Keratinocyte (primary cell): ENCODE measurements at regions not wholly inside any gene's neighbourhood (a gene's known extent, or its start where the extent isn't known, plus 50 kb on each side); places are given as distances from the start of the nearest gene placed in this dataset.

Experiments used
- DNase-seq: peaks from one replicate; pipeline ENCODE4 v3.0.0-alpha.2; 2011; ENCODE audit warnings: low read depth, missing footprints, low spot score
- FAIRE-seq: peaks from 2 replicates; lab custom pipeline; 2011; peaks lifted over from hg19 to GRCh38; lab: Jason Lieb, UNC
- H2AFZ ChIP-seq: 2 replicates; pipeline ENCODE4 v1.6.0; 2012; ENCODE audit warnings: low read length, control low read depth, inconsistent platforms; ENCODE audit not compliant: control insufficient read depth
- H3K27ac ChIP-seq: 2 replicates; pipeline ENCODE4 v1.5.1; 2011; ENCODE audit warnings: low read length; ENCODE audit not compliant: control insufficient read depth, insufficient read depth
- H3K27me3 ChIP-seq: 3 replicates; pipeline ENCODE4 v1.6.0; 2011; ENCODE audit warnings: low read length; ENCODE audit not compliant: control insufficient read depth, insufficient read depth; ENCODE audit errors: extremely low read depth
- H3K36me3 ChIP-seq, 2 experiments: 2 replicates in 1 of 2; 3 replicates in 1 of 2; pipeline ENCODE4 v1.5.1; 2011; ENCODE audit warnings: low read length in 2 of 2, mild to moderate bottlenecking in 1 of 2; ENCODE audit not compliant: control insufficient read depth in 2 of 2, insufficient read depth in 2 of 2; ENCODE audit errors: extremely low read depth in 1 of 2
- H3K4me1 ChIP-seq: 3 replicates; pipeline ENCODE4 v1.5.1; 2011; ENCODE audit warnings: low read length; ENCODE audit not compliant: control insufficient read depth, insufficient read depth; ENCODE audit errors: extremely low read depth
- H3K4me2 ChIP-seq: 3 replicates; pipeline ENCODE4 v1.6.0; 2011; ENCODE audit warnings: low read depth, low read length; ENCODE audit not compliant: control insufficient read depth, insufficient read depth; ENCODE audit errors: extremely low read depth
- H3K4me3 ChIP-seq, 3 experiments: fragments of 200-600 bp in 1 of 3; sonication (generic) in 1 of 3; 2 replicates in 2 of 3; 3 replicates in 1 of 3; pipeline ENCODE4 v1.5.1; 2011 to 2016; ENCODE audit warnings: low read length in 3 of 3, mild to moderate bottlenecking in 3 of 3, control low read depth in 2 of 3, inconsistent platforms in 1 of 3, low read depth in 1 of 3, mixed read lengths in 1 of 3, mixed run types in 1 of 3, moderate library complexity in 1 of 3; ENCODE audit not compliant: control insufficient read depth in 2 of 3, insufficient read depth in 2 of 3; ENCODE audit errors: extremely low read depth in 1 of 3
- H3K79me2 ChIP-seq: 2 replicates; pipeline ENCODE4 v1.6.0; 2012; ENCODE audit warnings: low read length; ENCODE audit not compliant: control insufficient read depth, insufficient read depth
- H3K9ac ChIP-seq: 3 replicates; pipeline ENCODE4 v1.6.0; 2011; ENCODE audit warnings: low read length; ENCODE audit not compliant: control insufficient read depth, insufficient read depth; ENCODE audit errors: extremely low read depth
- H3K9me1 ChIP-seq: 3 replicates; pipeline ENCODE4 v1.6.0; 2011; ENCODE audit warnings: low read length; ENCODE audit not compliant: control insufficient read depth, insufficient read depth; ENCODE audit errors: extremely low read depth
- H3K9me3 ChIP-seq: 2 replicates; pipeline ENCODE4 v1.5.1; 2012; ENCODE audit warnings: low read depth, low read length; ENCODE audit not compliant: control insufficient read depth
- H4K20me1 ChIP-seq: 3 replicates; pipeline ENCODE4 v1.6.0; 2011; ENCODE audit warnings: low read length; ENCODE audit not compliant: control insufficient read depth, insufficient read depth; ENCODE audit errors: extremely low read depth
- CTCF ChIP-seq, 3 experiments: IDR thresholded peaks in 1 of 3; conservative IDR thresholded peaks in 1 of 3; optimal IDR thresholded peaks in 1 of 3; 2 replicates in 2 of 3; 3 replicates in 1 of 3; pipeline versions ENCODE3 to v1.5.1; 2011; ENCODE audit warnings: low read length in 3 of 3, mild to moderate bottlenecking in 3 of 3, moderate library complexity in 2 of 3, control low read depth in 1 of 3, inconsistent platforms in 1 of 3; ENCODE audit not compliant: insufficient read depth in 2 of 3; ENCODE audit errors: extremely low read depth in 1 of 3
- EZH2 ChIP-seq: IDR thresholded peaks from one replicate; pipeline ENCODE4 v1.6.1; 2012; ENCODE audit warnings: inconsistent platforms, mild to moderate bottlenecking, low read length, moderate library complexity
- dilution Hi-C: fragments of 300-500 bp; cut with MboI; formaldehyde crosslinking; loops from one replicate; pipeline ENCODE4 v1.7.0; 2020; ENCODE audit warnings: low sequenced_read_pairs; ENCODE audit not compliant: extremely low pct_ligation_motif_present

- dilution Hi-C loops = no loop called here
- no peak overlapping the region for H3K27ac ChIP-seq
Measured at GRCh38 chr9:79193001-79193400, 378.8 kb upstream of the TLE4 start.

GRCh38 chr9:79193501-79194223 is 378.1 kb upstream of the TLE4 start:
- DNase-seq (no peak), FAIRE-seq (no peak)
- H3K9ac ChIP-seq = no peak overlapping the region
- no peaks in the 10 kb centered on the region for H3K9me1 ChIP-seq
- H3K4me3 ChIP-seq = no peak overlapping the region
- TF ChIP-seq EZH2 (no peak), CTCF (optimal IDR thresholded peaks at IDR 0.05 in 1 of 3, IDR thresholded peaks at IDR 0.05 in 1 of 3, conservative IDR thresholded peaks at IDR 0.05 in 1 of 3; ENCODE audit: extremely low read depth in 1 of 3, insufficient read depth in 2 of 3, low read length in 3 of 3) (no peak)
- H3K36me3 ChIP-seq = no peaks in the 10 kb centered on the region
- dilution Hi-C loops = no loop called here
- H3K4me1 ChIP-seq = no peaks in the 10 kb centered on the region
- H2AFZ ChIP-seq = no peak overlapping the region
- H4K20me1 ChIP-seq = no peaks in the 10 kb centered on the region
- no peaks in the 10 kb centered on the region for H3K27me3 ChIP-seq
- H3K9me3 ChIP-seq = no peaks in the 10 kb centered on the region
- H3K27ac ChIP-seq = no peak overlapping the region
- no peaks in the 10 kb centered on the region for H3K79me2 ChIP-seq
- H3K4me2 ChIP-seq = no peak overlapping the region

More at GRCh38 chr9:79193001-79193400, 378.8 kb upstream of the TLE4 start:
- Histone ChIP-seq H3K4me2 (no peak overlapping the region), H4K20me1 (no peaks in the 10 kb centered on the region), H3K27me3 (no peaks in the 10 kb centered on the region), H2AFZ (no peak overlapping the region), H3K9me3 (no peaks in the 10 kb centered on the region), H3K9me1 (no peaks in the 10 kb centered on the region), H3K79me2 (no peaks in the 10 kb centered on the region), H3K9ac (no peak overlapping the region), H3K4me3 (no peak overlapping the region), H3K36me3 (no peaks in the 10 kb centered on the region), H3K4me1 (no peaks in the 10 kb centered on the region)
- no peak for TF ChIP-seq EZH2
- TF ChIP-seq CTCF (optimal IDR thresholded peaks at IDR 0.05 in 1 of 3, IDR thresholded peaks at IDR 0.05 in 1 of 3, conservative IDR thresholded peaks at IDR 0.05 in 1 of 3; ENCODE audit: extremely low read depth in 1 of 3, insufficient read depth in 2 of 3, low read length in 3 of 3) = no peak
- FAIRE-seq = no peak
- no peak for DNase-seq
